HUES64 (cell line): ENCODE measurements at regions not wholly inside any gene's neighbourhood (a gene's known extent, or its start where the extent isn't known, plus 50 kb on each side); places are given as distances from the start of the nearest gene placed in this dataset.
"Not testable (repeated sequence)": the region's sequence is repeated elsewhere in the genome, so short reads cannot be mapped to it uniquely, and the experiment has no call there.

Source experiments
- H3K27ac ChIP-seq: 2 replicates; pipeline ENCODE4 v1.7.0; 2013; ENCODE audit warnings: low read depth, low read length, inconsistent platforms
- H3K27me3 ChIP-seq: 2 replicates; pipeline ENCODE4 v1.6.1; 2013; ENCODE audit warnings: mild to moderate bottlenecking, low read length; ENCODE audit not compliant: insufficient read depth
- H3K36me3 ChIP-seq: 2 replicates; pipeline ENCODE4 v1.6.1; 2013; ENCODE audit warnings: mild to moderate bottlenecking, low read length; ENCODE audit not compliant: insufficient read depth
- H3K4me1 ChIP-seq: 2 replicates; pipeline ENCODE4 v1.6.1; 2013; ENCODE audit warnings: mild to moderate bottlenecking, low read length, moderate library complexity; ENCODE audit not compliant: insufficient read depth
- H3K4me3 ChIP-seq: 2 replicates; pipeline ENCODE4 v1.5.1; 2013; ENCODE audit warnings: mild to moderate bottlenecking, low read length, moderate library complexity
- H3K9ac ChIP-seq: 2 replicates; pipeline ENCODE4 v1.6.1; 2013; ENCODE audit warnings: mild to moderate bottlenecking, low read depth, low read length
- H3K9me3 ChIP-seq: 2 replicates; pipeline ENCODE4 v1.6.1; 2013; ENCODE audit warnings: low read depth, low read length; ENCODE audit not compliant: insufficient read depth
- WGBS: fragments of 150-250, 120-280 bp; methylation state at CpG from one replicate; pipeline ENCODE4 v1.1.7; 2013; ENCODE audit warnings: missing lambda C conversion rate; 5-methylcytosine and 5-hydroxymethylcytosine counted together

DNA sequence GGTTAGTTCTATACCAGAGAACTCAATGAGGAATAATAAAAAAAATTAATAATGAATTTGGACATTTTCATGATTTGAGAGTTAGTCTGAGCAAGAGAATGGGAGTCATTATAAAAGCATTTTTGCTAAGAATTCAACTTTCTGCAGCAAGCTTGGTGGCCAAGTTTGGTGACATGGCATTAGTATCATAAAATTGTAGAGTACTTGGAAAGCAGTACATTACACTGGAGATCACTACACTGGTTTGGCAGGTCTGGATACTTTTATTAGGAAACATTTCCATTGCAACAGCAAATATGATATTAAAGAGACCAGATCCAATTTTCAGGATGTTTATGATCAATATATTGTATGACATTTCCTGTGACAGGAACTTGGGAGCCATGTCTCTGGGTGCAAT is 249.1 kb upstream of the INTU start:
- H3K4me1 ChIP-seq, result no peaks in the 10 kb centered on the region

DNA sequence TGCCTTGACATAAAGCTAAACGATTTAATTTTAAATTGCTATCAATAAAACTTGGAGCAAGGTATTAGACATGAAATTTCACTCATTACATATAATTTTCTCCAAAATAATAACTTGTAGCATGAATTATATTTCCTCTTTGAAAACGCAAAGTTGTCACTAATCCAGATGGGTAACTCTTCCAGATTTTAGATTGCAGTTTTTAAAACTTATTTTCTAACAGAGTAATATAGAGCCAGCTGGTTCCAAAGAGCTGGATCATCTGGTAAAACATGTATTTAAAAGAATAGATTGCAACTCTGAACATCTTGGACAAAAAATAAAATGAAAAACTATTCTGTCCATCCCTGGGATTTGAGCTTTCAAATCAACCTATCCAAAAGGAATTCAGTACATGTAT is 238.2 kb upstream of the INTU start:
- 91% methylated on average over 1 of the region's 2 CpGs for WGBS
- H3K4me3 ChIP-seq, result no peak overlapping the region
- no peaks in the 10 kb centered on the region for H3K4me1 ChIP-seq
- no peaks in the 10 kb centered on the region for H3K27me3 ChIP-seq
- no peaks in the 10 kb centered on the region for H3K9me3 ChIP-seq
- no peak overlapping the region for H3K27ac ChIP-seq
- H3K9ac ChIP-seq, result no peak overlapping the region
- no peaks in the 10 kb centered on the region for H3K36me3 ChIP-seq

More for the DNA sequence above, 249.1 kb upstream of the INTU start:
- no peak overlapping the region for H3K4me3 ChIP-seq
- H3K36me3 ChIP-seq, result no peaks in the 10 kb centered on the region
- no peak overlapping the region for H3K27ac ChIP-seq
- no peaks in the 10 kb centered on the region for H3K27me3 ChIP-seq
- H3K9me3 ChIP-seq, result 0 out of 2 replicates have a peak, but pooled peaks cover 2% of the 10 kb centered on the region
- H3K9ac ChIP-seq, result no peak overlapping the region

DNA sequence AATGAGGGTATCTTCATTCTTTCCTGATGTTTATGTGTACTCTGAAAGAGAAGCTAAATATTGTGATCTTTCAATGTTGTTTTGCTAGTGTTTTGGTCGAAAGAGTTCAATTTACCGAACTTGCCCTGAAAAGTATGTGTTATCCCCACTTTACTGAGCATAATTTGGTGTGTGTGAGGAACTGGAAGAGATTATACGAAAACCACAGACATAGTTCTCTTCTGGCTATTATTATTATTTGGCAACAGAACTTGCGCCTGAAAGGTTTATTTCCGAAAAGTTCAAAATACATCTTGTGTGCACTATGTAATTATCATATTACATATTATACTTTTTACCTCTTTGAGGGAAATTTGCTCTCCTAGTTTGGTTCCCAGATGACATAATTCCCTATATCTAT is 232.5 kb upstream of the INTU start:
- H3K9me3 ChIP-seq, result no peaks in the 10 kb centered on the region
- H3K36me3 ChIP-seq, result no peaks in the 10 kb centered on the region
- H3K9ac ChIP-seq, result no peak overlapping the region
- no peaks in the 10 kb centered on the region for H3K4me1 ChIP-seq
- H3K27ac ChIP-seq, result no peak overlapping the region
- no peak overlapping the region for H3K4me3 ChIP-seq
- WGBS, result 96% methylated on average over 2 of the region's 5 CpGs
- no peaks in the 10 kb centered on the region for H3K27me3 ChIP-seq

DNA sequence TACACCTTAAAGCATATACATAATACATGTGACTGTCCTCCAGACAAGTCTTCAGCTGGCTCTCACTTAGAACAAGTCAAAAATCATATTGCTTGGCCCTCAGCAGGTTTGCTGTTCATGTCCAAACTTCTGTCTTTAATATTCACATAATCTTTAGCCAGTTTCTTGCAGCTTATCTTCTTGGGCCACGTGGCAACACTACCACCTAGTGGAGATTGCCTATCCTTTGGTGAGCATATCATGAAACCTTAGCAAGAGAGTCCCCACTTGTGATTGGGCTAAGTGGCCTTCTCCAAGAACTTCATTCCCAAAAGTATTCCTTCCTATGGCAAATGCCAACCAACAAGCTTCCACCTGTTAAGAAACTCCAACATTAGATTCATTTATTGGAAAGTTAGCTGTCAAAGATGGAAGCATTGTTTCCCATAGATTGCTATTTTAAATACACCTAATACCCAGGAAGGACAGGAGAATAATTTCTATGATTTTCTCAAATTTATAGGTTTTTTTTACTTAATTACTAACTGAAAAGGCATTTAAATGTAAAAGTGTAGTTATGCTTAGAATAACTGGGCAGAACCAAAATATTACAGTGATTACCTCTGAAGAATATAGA is 231.9 kb upstream of the INTU start:
- Histone ChIP-seq H3K4me1 (no peaks in the 10 kb centered on the region), H3K4me3 (no peak overlapping the region), H3K9me3 (no peaks in the 10 kb centered on the region), H3K27me3 (no peaks in the 10 kb centered on the region), H3K9ac (no peak overlapping the region), H3K36me3 (no peaks in the 10 kb centered on the region), H3K27ac (no peak overlapping the region)
- 0% methylated on average over 1 of the region's 1 CpG for WGBS

DNA sequence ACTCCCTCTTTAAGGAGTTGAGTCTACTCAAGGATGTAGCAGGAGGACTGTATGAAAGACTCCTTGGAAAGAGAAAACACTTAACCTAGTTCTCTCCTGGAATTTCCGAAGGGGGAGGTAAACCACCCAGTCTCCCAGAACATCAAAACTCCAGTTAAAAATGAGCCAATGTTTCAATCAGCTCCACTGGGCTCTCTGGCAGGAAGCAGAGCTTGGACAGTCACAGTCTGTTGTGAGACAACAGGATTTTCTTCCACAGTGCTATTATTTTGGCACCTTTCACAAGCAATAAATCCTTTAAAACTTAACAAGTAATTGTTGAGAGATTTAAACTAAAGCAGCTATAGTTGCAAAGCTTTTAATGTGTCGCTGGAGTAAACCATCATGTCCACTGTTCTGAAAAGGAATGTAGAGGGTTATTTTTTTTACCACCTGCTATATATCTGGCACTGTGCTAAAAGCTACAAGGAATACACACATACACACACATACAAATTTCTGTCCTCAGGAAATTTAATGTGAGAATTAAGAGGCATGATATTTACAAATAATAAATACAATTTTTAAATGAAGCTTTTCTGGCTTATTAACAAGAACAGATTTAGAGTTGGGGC is 229.2 kb upstream of the INTU start:
- H3K9me3 ChIP-seq, result peaks cover 25% of the 10 kb centered on the region
- no peaks in the 10 kb centered on the region for H3K4me1 ChIP-seq
- H3K36me3 ChIP-seq, result 0 out of 2 replicates have a peak, but pooled peaks cover 4% of the 10 kb centered on the region
- WGBS, result 95% methylated on average over 1 of the region's 2 CpGs
- H3K9ac ChIP-seq, result no peak overlapping the region
- no peaks in the 10 kb centered on the region for H3K27me3 ChIP-seq
- no peak overlapping the region for H3K27ac ChIP-seq
- H3K4me3 ChIP-seq, result no peak overlapping the region

DNA sequence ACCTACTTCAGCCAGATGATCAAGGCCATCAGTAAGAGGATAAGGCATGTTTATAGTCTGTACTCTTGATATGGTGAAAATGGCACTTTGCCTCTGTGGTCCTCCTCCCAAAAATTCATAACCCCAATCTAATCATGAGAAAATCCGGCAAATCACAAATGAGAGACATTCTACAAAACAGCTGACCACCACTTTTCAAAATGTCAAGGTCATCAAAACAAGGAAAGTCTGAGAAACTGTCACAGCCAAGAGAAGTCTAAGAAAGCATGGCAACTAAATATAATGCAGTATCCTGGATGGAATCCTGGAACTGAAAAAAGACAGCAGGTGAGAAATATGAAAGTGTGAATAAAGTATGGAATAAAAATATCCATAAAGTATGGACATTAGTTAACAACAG is 226.6 kb upstream of the INTU start:
- Histone ChIP-seq H3K36me3 (0 out of 2 replicates have a peak, but pooled peaks cover 4% of the 10 kb centered on the region), H3K9me3 (peaks cover 32% of the 10 kb centered on the region), H3K27ac (no peak overlapping the region), H3K4me3 (no peak overlapping the region), H3K9ac (no peak overlapping the region), H3K4me1 (no peaks in the 10 kb centered on the region), H3K27me3 (no peaks in the 10 kb centered on the region)
- WGBS, result 87% methylated on average over 1 of the region's 1 CpG

DNA sequence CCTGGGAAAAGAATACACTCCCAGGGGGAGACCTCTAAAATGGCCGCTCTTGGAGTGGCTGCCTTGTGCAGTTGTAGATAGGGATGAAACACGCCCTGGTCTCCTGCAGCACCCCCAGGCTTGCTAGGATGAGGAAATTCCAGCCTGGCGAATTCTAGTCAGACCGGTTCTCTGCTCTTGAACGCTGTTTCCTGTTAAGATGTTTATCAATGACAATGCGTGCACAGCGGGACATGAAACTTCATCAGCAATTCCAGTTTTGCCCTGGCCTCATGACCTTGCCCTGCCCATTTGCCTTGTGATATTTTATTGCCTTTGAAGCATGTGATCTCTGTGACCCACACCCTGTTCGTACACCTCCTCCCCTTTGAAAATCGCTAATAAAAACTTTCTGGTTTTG is 225.2 kb upstream of the INTU start:
- H3K4me1 ChIP-seq, H3K27me3 ChIP-seq, H3K27ac ChIP-seq, H3K36me3 ChIP-seq, H3K4me3 ChIP-seq, H3K9ac ChIP-seq: not testable (repeated sequence)
- peaks cover 32% of the 10 kb centered on the region for H3K9me3 ChIP-seq
- WGBS, result 93% methylated on average over 9 of the region's 9 CpGs

DNA sequence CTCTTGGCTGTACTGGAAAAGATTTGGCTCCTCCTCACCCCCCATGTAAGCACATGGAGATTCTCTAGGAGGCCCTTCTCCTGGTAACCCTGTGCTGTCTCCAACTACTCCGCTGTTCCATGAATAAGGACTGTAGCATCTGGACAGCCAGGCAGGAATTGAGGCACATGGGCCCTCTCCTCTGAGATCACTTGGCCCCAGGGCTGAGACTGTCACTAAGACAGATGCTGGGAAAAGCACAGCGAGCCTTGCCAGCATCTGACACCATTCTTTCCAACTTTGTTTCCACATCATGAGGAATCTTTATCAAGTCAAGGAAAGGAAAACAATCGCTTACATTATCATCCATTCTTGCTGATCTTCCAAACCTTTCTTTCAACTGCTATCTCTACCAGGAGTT is 222.6 kb upstream of the INTU start:
- H3K27me3 ChIP-seq, result no peaks in the 10 kb centered on the region
- peaks cover 32% of the 10 kb centered on the region for H3K9me3 ChIP-seq
- H3K4me3 ChIP-seq, result no peak overlapping the region
- H3K9ac ChIP-seq, result no peak overlapping the region
- H3K36me3 ChIP-seq, result 0 out of 2 replicates have a peak, but pooled peaks cover 4% of the 10 kb centered on the region
- H3K27ac ChIP-seq, result no peak overlapping the region
- WGBS, result 93% methylated on average over 3 of the region's 3 CpGs
- no peaks in the 10 kb centered on the region for H3K4me1 ChIP-seq

DNA sequence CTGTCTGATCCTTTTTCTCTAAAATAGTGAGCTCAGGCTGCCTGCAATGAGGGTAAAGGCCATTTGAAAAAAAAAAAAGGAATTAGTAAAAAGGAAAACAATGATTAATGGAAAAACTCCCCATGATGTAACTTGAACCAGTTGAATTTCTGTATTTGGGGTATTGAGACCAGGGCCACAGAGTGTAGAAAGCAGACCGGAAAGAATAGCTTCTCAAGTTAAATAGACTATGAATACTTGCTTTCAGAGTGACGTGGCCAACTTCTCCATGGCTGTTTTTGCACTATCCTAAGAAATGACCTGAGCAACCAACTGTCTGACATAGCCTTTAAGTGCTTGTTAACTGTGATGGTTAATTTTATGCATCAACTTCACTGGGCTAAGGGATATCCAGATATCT is 222.1 kb upstream of the INTU start:
- Histone ChIP-seq H3K4me1 (no peaks in the 10 kb centered on the region), H3K27ac (no peak overlapping the region), H3K27me3 (no peaks in the 10 kb centered on the region), H3K9me3 (peaks cover 32% of the 10 kb centered on the region), H3K36me3 (0 out of 2 replicates have a peak, but pooled peaks cover 4% of the 10 kb centered on the region), H3K9ac (no peak overlapping the region), H3K4me3 (no peak overlapping the region)
- 51% methylated on average over 2 of the region's 2 CpGs for WGBS

DNA sequence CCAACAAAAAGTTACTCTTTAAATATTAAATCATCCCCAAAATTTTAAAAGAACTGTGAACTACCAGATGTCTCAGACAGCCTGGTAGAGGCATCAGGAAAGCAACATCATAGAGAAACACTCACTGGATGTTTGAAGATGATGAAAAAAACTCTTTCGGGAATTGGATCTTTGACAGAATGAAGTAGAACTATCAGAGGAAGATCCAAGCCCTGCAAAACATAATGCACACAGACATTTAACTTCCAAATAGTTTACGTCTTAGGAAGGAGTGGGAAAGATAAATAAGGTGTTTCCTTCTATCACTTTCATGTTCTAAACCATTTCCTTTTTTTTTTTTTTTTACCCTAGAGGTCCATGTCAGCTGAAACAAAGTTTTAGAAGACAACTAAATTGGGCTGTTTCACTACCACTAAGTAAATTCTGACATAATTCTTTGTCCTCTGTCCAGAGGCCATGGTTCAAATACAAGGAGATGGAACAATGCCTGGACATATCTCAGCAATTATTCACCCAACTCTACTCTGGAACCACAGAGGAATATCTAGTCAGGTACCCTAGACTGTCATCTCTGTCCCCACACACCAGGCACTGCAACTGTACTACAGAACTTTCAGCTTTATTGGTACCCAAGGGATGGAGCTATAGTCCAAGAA is 217.7 kb upstream of the INTU start:
- Histone ChIP-seq H3K27ac (no peak overlapping the region), H3K9me3 (peaks cover under 1% of the 10 kb centered on the region; the same call in 1 of the 2 replicates), H3K9ac (no peak overlapping the region), H3K27me3 (no peaks in the 10 kb centered on the region), H3K4me1 (no peaks in the 10 kb centered on the region), H3K4me3 (no peak overlapping the region), H3K36me3 (no peaks in the 10 kb centered on the region)
- WGBS, result 100% methylated on average over 1 of the region's 2 CpGs

DNA sequence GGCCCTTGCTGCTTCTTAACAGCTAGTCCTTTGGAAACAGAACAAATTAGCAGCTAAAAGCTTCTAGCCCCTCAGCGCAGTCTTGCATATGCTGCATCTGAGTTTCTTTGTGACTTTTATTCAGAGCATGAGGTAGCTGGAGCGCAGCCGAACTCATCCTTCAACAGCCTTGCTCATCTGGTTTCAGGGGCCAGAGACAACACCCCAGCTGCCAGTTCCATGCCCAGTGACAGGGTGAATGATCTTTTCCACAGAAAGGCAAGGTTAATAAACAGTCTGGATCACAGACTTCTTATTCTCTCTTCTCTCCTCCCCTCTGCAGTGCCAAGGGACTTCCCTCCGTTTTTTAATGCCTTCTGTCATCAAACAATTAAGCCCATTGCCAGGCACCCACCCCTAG is 216.6 kb upstream of the INTU start:
- Histone ChIP-seq H3K4me3 (no peak overlapping the region), H3K4me1 (no peaks in the 10 kb centered on the region), H3K27me3 (no peaks in the 10 kb centered on the region), H3K9ac (no peak overlapping the region), H3K27ac (no peak overlapping the region), H3K36me3 (no peaks in the 10 kb centered on the region), H3K9me3 (no peaks in the 10 kb centered on the region)
- WGBS, result 93% methylated on average over 4 of the region's 4 CpGs
